Osteocyte (in vitro differentiated cells): ENCODE measurements at regions not wholly inside any gene's neighbourhood (a gene's known extent, or its start where the extent isn't known, plus 50 kb on each side); places are given as distances from the start of the nearest gene placed in this dataset.

Source experiments
- DNase-seq: peaks from one replicate; pipeline ENCODE4 v3.0.0; 2021; ENCODE audit warnings: mixed read lengths; ENCODE audit not compliant: unreplicated experiment; ENCODE audit errors: extremely low spot score
- H3K27ac Mint-ChIP-seq: one replicate; pipeline ENCODE4 v1.8.0; 2021; ENCODE audit warnings: mild to moderate bottlenecking, mixed read lengths; ENCODE audit not compliant: unreplicated experiment
- H3K27me3 Mint-ChIP-seq: one replicate; pipeline ENCODE4 v1.8.0; 2021; ENCODE audit warnings: mixed read lengths; ENCODE audit not compliant: unreplicated experiment
- H3K36me3 Mint-ChIP-seq: one replicate; pipeline ENCODE4 v1.8.0; 2021; ENCODE audit warnings: mixed read lengths; ENCODE audit not compliant: unreplicated experiment
- H3K4me1 Mint-ChIP-seq: one replicate; pipeline ENCODE4 v1.8.0; 2021; ENCODE audit warnings: mixed read lengths; ENCODE audit not compliant: unreplicated experiment
- H3K4me3 Mint-ChIP-seq: one replicate; pipeline ENCODE4 v1.8.0; 2021; ENCODE audit warnings: mild to moderate bottlenecking, moderate library complexity, mixed read lengths; ENCODE audit not compliant: unreplicated experiment
- H3K9me3 Mint-ChIP-seq: one replicate; pipeline ENCODE4 v1.8.0; 2021; ENCODE audit warnings: mixed read lengths; ENCODE audit not compliant: unreplicated experiment
- CTCF ChIP-seq: fragments of 200-600 bp; sonication (generic); IDR thresholded peaks from 2 replicates; pipeline ENCODE4 v1.5.0; 2021; ENCODE audit warnings: antibody characterized with exemption, mild to moderate bottlenecking, moderate library complexity

- no peaks in the 10 kb centered on the region for H3K9me3 Mint-ChIP-seq
- no peak overlapping the region for H3K27ac Mint-ChIP-seq
- no peak overlapping the region for H3K4me3 Mint-ChIP-seq
- peak; percentile 3 for DNase-seq
- H3K27me3 Mint-ChIP-seq: peaks cover 43% of the 10 kb centered on the region
- H3K36me3 Mint-ChIP-seq: no peaks in the 10 kb centered on the region
- peaks cover 5% of the 10 kb centered on the region for H3K4me1 Mint-ChIP-seq
- TF ChIP-seq CTCF: no peak
These were observed 66.0 kb upstream of the PAX6 start for GRCh38 chr11:31877083-31877482.

- Mint-ChIP-seq H3K4me3 (no peak overlapping the region), H3K36me3 (no peaks in the 10 kb centered on the region), H3K27ac (no peak overlapping the region), H3K27me3 (peaks cover 41% of the 10 kb centered on the region), H3K4me1 (no peaks in the 10 kb centered on the region), H3K9me3 (no peaks in the 10 kb centered on the region)
- TF ChIP-seq CTCF: no peak
- no peak for DNase-seq
These were observed 64.9 kb upstream of the PAX6 start for GRCh38 chr11:31875866-31876560.

GRCh38 chr11:31874631-31875191, 63.6 kb upstream of the PAX6 start:
- H3K4me1 Mint-ChIP-seq: peaks cover 3% of the 10 kb centered on the region
- peak; percentile 65 for DNase-seq
- peaks cover 44% of the 10 kb centered on the region for H3K27me3 Mint-ChIP-seq
- TF ChIP-seq CTCF: no peak
- H3K4me3 Mint-ChIP-seq: no peak overlapping the region
- no peaks in the 10 kb centered on the region for H3K9me3 Mint-ChIP-seq
- H3K36me3 Mint-ChIP-seq: no peaks in the 10 kb centered on the region
- no peak overlapping the region for H3K27ac Mint-ChIP-seq

- no peak overlapping the region for H3K27ac Mint-ChIP-seq
- no peak for TF ChIP-seq CTCF
- no peak for DNase-seq
- H3K36me3 Mint-ChIP-seq: no peaks in the 10 kb centered on the region
- peaks cover 3% of the 10 kb centered on the region for H3K4me1 Mint-ChIP-seq
- no peak overlapping the region for H3K4me3 Mint-ChIP-seq
- no peaks in the 10 kb centered on the region for H3K9me3 Mint-ChIP-seq
- peaks cover 53% of the 10 kb centered on the region for H3K27me3 Mint-ChIP-seq
These were observed 62.0 kb upstream of the PAX6 start for GRCh38 chr11:31873124-31873523.

- TF ChIP-seq CTCF: no peak
- H3K27me3 Mint-ChIP-seq: peaks cover 53% of the 10 kb centered on the region
- H3K4me3 Mint-ChIP-seq: no peak overlapping the region
- H3K4me1 Mint-ChIP-seq: peaks cover 3% of the 10 kb centered on the region
- H3K27ac Mint-ChIP-seq: no peak overlapping the region
- H3K36me3 Mint-ChIP-seq: no peaks in the 10 kb centered on the region
- H3K9me3 Mint-ChIP-seq: no peaks in the 10 kb centered on the region
- no peak for DNase-seq
These were observed 60.9 kb upstream of the PAX6 start for GRCh38 chr11:31872076-31872443.
